HepG2 (cell line): ENCODE measurements at regions not wholly inside any gene's neighbourhood (a gene's known extent, or its start where the extent isn't known, plus 50 kb on each side); places are given as distances from the start of the nearest gene placed in this dataset.

ENCODE experiments used
- ATAC-seq: fragments of 200-7000 bp; cut with Tn5 transposase; 3 replicates; pipeline ENCODE4 v1.9.1; 2020; ENCODE audit warnings: mild to moderate bottlenecking, moderate library complexity
- BruUV-seq: library from RNA; stranded (reverse); fragments of 400-500 nt; replicated peaks from 2 replicates; lab custom pipeline; 2021; lab: Mats Ljungman, UMichigan
- CTCF ChIA-PET: fragments of 300-600 bp; formaldehyde crosslinking; extraction: SDS; loops from one replicate; lab custom pipeline; 2021; ENCODE audit warnings: low total read pairs, inconsistent platforms, low intra/inter-chr PET ratio; lab: Yijun Ruan, JAX
- POLR2A ChIA-PET: fragments of 350-600 bp; sonication (Branson Sonifier 250); formaldehyde crosslinking; loops from one replicate; lab custom pipeline; 2020; ENCODE audit warnings: antibody characterized with exemption, inconsistent platforms; lab: Yijun Ruan, JAX
- DNase-seq: peaks from one replicate; pipeline ENCODE4 v3.0.0-alpha.2; 2015; ENCODE audit warnings: low spot score
- FAIRE-seq: peaks from 3 replicates; lab custom pipeline; 2011; peaks lifted over from hg19 to GRCh38; lab: Jason Lieb, UNC
- H2AFZ ChIP-seq: one replicate; pipeline ENCODE4 v1.6.1; 2011; ENCODE audit warnings: low read length, inconsistent platforms
- H3K27ac ChIP-seq: fragments of 300-600 bp; 3 replicates; pipeline ENCODE4 v1.8.0; 2011; ENCODE audit warnings: mixed run types, mild to moderate bottlenecking, mixed read lengths, low read length, inconsistent platforms; ENCODE audit not compliant: insufficient read depth; ENCODE audit errors: extremely low read length
- H3K27me3 ChIP-seq, 2 experiments: fragments of 200-600 bp in 1 of 2; 2 replicates in 1 of 2; 3 replicates in 1 of 2; pipeline versions ENCODE4 v1.6.0 to v1.8.0; 2011; ENCODE audit warnings: low read length in 2 of 2, mild to moderate bottlenecking in 2 of 2, moderate library complexity in 2 of 2, inconsistent platforms in 1 of 2; ENCODE audit not compliant: insufficient read depth in 2 of 2, control insufficient read depth in 1 of 2
- H3K36me3 ChIP-seq, 2 experiments: fragments of 200-600 bp in 1 of 2; replicated peaks in 1 of 2; 2 replicates in 1 of 2; 3 replicates in 1 of 2; pipeline versions ENCODE4 v1.5.1 to v1.8.0; 2011; ENCODE audit warnings: low read length in 2 of 2, inconsistent platforms in 1 of 2; ENCODE audit not compliant: insufficient read depth in 2 of 2, control insufficient read depth in 1 of 2
- H3K4me1 ChIP-seq: 2 replicates; pipeline ENCODE4 v1.5.1; 2012; ENCODE audit warnings: low read length, inconsistent platforms; ENCODE audit not compliant: insufficient read depth
- H3K4me2 ChIP-seq: 2 replicates; pipeline ENCODE4 v1.6.0; 2011; ENCODE audit warnings: low read depth, low read length, inconsistent platforms
- H3K4me3 ChIP-seq, 3 experiments: fragments of 200-600 bp in 1 of 3; sonication (generic), shearing (Covaris generic) in 1 of 3; replicated peaks in 1 of 3; 2 replicates each; pipeline ENCODE4 v1.5.1; 2011 to 2016; ENCODE audit warnings: low read length in 3 of 3, inconsistent platforms in 2 of 3, low read depth in 2 of 3, mild to moderate bottlenecking in 2 of 3, control low read depth in 1 of 3, mixed read lengths in 1 of 3; ENCODE audit not compliant: insufficient read depth in 1 of 3
- H3K79me2 ChIP-seq: one replicate; pipeline ENCODE4 v1.6.1; 2011; ENCODE audit warnings: low read length, inconsistent platforms; ENCODE audit not compliant: insufficient read depth
- H3K9ac ChIP-seq: 2 replicates; pipeline ENCODE4 v1.6.0; 2011; ENCODE audit warnings: mild to moderate bottlenecking, low read depth, low read length, inconsistent platforms; ENCODE audit not compliant: insufficient read depth
- H3K9me3 ChIP-seq: 2 replicates; pipeline ENCODE4 v1.5.1; 2012; ENCODE audit warnings: mild to moderate bottlenecking, low read length
- H4K20me1 ChIP-seq: 2 replicates; pipeline ENCODE4 v1.6.0; 2011; ENCODE audit warnings: inconsistent platforms, mild to moderate bottlenecking, low read length, moderate library complexity; ENCODE audit not compliant: insufficient read depth
- CEBPB ChIP-seq: IDR thresholded peaks from 2 replicates; pipeline ENCODE4 v1.6.1; 2011; ENCODE audit warnings: low read depth, low read length, improper control_type of control experiment, borderline replicate concordance
- CEBPG ChIP-seq: IDR thresholded peaks from 2 replicates; pipeline ENCODE4 v1.6.1; 2016
- FOXA3 ChIP-seq: IDR thresholded peaks from 2 replicates; pipeline ENCODE4 v1.6.1; 2016; ENCODE audit warnings: missing genetic modification reagents, missing compliant biosample characterization
- GATAD1 ChIP-seq: IDR thresholded peaks from 2 replicates; pipeline ENCODE4 v1.6.1; 2016; ENCODE audit warnings: missing genetic modification reagents, missing compliant biosample characterization
- HDAC2 ChIP-seq: sonication (generic); formaldehyde crosslinking; IDR thresholded peaks from 2 replicates; pipeline ENCODE4 v1.4.0; 2020; ENCODE audit warnings: missing genetic modification reagents
- HDAC6 ChIP-seq: fragments of 200-600 bp; sonication (generic); IDR thresholded peaks from 2 replicates; pipeline ENCODE4 v1.7.0; 2017; ENCODE audit warnings: mild to moderate bottlenecking, antibody characterized with exemption, low read length, low read depth
- MAFK ChIP-seq, 2 experiments: IDR thresholded peaks in 1 of 2; conservative IDR thresholded peaks in 1 of 2; 2 replicates each; pipeline ENCODE4 v1.6.1; 2011; ENCODE audit warnings: improper control_type of control experiment in 2 of 2, low read length in 2 of 2
- NFIC ChIP-seq: IDR thresholded peaks from 2 replicates; pipeline ENCODE4 v1.6.1; 2012; ENCODE audit warnings: mild to moderate bottlenecking, low read length, inconsistent platforms
- NFYC ChIP-seq: IDR thresholded peaks from 2 replicates; pipeline ENCODE4 v1.6.1; 2016; ENCODE audit warnings: missing genetic modification reagents, missing compliant biosample characterization
- PLRG1 ChIP-seq: fragments of 450-650 bp; conservative IDR thresholded peaks from 2 replicates; pipeline ENCODE4 v1.6.1; 2016
- POLR2G ChIP-seq: fragments of 200-400 bp; formaldehyde crosslinking; IDR thresholded peaks from 2 replicates; pipeline ENCODE4 v1.6.1; 2018; ENCODE audit warnings: mild to moderate bottlenecking, low read depth, low read length, moderate library complexity
- TEAD2 ChIP-seq: sonication (generic); formaldehyde crosslinking; IDR thresholded peaks from 2 replicates; pipeline ENCODE4 v1.9.0; 2021; ENCODE audit warnings: missing genetic modification reagents
- THAP11 ChIP-seq: IDR thresholded peaks from 2 replicates; pipeline ENCODE4 v1.6.1; 2016; ENCODE audit warnings: missing biosample characterization, missing genetic modification reagents
- ZNF335 ChIP-seq: sonication (generic); formaldehyde crosslinking; IDR thresholded peaks from 2 replicates; pipeline ENCODE4 v1.4.0; 2020; ENCODE audit warnings: missing genetic modification reagents
- WGBS: methylation state at CpG from one replicate; pipeline ENCODE4 v1.1.6; 2017; ENCODE audit warnings: low lambda C conversion rate; 5-methylcytosine and 5-hydroxymethylcytosine counted together
- in situ Hi-C: cut with HindIII; loops from 2 replicates; pipeline ENCODE4 v1.10.0; 2017; ENCODE audit warnings: low pct_unique_long_range_greater_than_20kb; ENCODE audit not compliant: extremely low pct_ligation_motif_present
- intact Hi-C: fragments of 100-400 bp; cut with micrococcal nuclease; formaldehyde crosslinking; loops from one replicate; pipeline ENCODE4 v1.10.0; 2022; ENCODE audit not compliant: unreplicated experiment
- TF ChIP-seq, protein P1 (sequence below): sonication (generic); formaldehyde crosslinking; conservative IDR thresholded peaks from 2 replicates; pipeline ENCODE4 v1.8.0; 2022; ENCODE audit warnings: missing genetic modification reagents

DNA sequence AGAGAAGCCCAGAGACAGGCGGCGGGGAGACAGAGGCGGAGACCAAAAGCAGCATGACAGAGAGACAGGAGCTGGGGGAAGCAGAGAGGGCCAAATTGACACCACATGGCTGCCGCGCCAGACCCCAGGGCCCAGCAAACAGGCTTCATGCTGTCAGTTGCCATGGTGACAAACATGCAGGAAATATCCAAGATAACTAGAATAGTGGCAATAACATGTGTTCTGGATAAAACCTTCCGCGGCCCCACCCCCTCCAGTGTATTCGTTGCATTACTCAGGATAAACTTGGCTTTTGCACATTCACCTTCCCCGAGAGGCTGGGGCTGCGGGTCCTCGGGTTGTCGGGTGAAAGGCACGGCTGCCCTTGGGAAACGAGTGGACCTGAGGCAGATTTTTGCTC lies 49.9 kb upstream of the CDON start:
- POLR2A ChIA-PET: interaction anchor here (4.6 kb wide), 1 partner anchor 9 kb away, joined by 26 read pairs; no protein-coding TSS in a partner anchor
- Histone ChIP-seq H3K4me1 (peaks cover 72% of the 10 kb centered on the region), H3K9ac (no peak overlapping the region), H2AFZ (no peak overlapping the region), H3K4me3 (no peak overlapping the region), H3K79me2 (no peaks in the 10 kb centered on the region), H4K20me1 (no peaks in the 10 kb centered on the region), H3K4me2 (no peak overlapping the region), H3K27me3 (peaks cover 5 to 17% of the 10 kb centered on the region in 2 experiments; a peak in 2 of 5 replicates)
- FAIRE-seq (no peak), ATAC-seq (no peak)
- TF ChIP-seq CEBPG (CRISPR knock-in tag): no peak
- TF ChIP-seq HDAC2 (CRISPR knock-in tag): no peak
- TF ChIP-seq NFIC: no peak
- no peak for TF ChIP-seq PLRG1
- no peak for TF ChIP-seq HDAC6
- no peak for TF ChIP-seq TEAD2 (CRISPR knock-in tag)
- no peak for TF ChIP-seq THAP11
- no peak for TF ChIP-seq ZNF335 (CRISPR knock-in tag)
- TF ChIP-seq NFYC: no peak
- no peak for TF ChIP-seq CEBPB
- no peak for TF ChIP-seq FOXA3 (CRISPR knock-in tag)
- no peak for TF ChIP-seq MAFK (conservative IDR thresholded peaks at IDR 0.05 in 1 of 2, IDR thresholded peaks at IDR 0.05 in 1 of 2; ENCODE audit: low read length in 2 of 2)
- TF ChIP-seq POLR2G: no peak
- no peak for TF ChIP-seq GATAD1 (CRISPR knock-in tag)
- TF ChIP-seq, protein P1, sequence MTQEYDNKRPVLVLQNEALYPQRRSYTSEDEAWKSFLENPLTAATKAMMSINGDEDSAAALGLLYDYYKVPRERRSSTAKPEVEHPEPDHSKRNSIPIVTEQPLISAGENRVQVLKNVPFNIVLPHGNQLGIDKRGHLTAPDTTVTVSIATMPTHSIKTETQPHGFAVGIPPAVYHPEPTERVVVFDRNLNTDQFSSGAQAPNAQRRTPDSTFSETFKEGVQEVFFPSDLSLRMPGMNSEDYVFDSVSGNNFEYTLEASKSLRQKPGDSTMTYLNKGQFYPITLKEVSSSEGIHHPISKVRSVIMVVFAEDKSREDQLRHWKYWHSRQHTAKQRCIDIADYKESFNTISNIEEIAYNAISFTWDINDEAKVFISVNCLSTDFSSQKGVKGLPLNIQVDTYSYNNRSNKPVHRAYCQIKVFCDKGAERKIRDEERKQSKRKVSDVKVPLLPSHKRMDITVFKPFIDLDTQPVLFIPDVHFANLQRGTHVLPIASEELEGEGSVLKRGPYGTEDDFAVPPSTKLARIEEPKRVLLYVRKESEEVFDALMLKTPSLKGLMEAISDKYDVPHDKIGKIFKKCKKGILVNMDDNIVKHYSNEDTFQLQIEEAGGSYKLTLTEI: no peak
- TF ChIP-seq, all 625 proteins: peak for 0
- no TSS peak for BruUV-seq
- Histone ChIP-seq H3K9me3 (no peaks in the 10 kb centered on the region), H3K27ac (no peak overlapping the region), H3K36me3 (no peaks in the 10 kb centered on the region)
- intact Hi-C loops: loop anchor here (2.0 kb wide), 2 partner anchors 30 to 50 kb away; partner anchors contain the start of gene CDON
- no peak for DNase-seq
- in situ Hi-C loops: no loop called here
- WGBS: 44% methylated on average over 12 of the region's 14 CpGs
- CTCF ChIA-PET: no interaction called here
